ENCODE measurements at regions not wholly inside any gene's neighbourhood (a gene's known extent, or its start where the extent isn't known, plus 50 kb on each side); places are given as distances from the start of the nearest gene placed in this dataset.
"Not testable (repeated sequence)": the region's sequence is repeated elsewhere in the genome, so short reads cannot be mapped to it uniquely, and the experiment has no call there.

DNA sequence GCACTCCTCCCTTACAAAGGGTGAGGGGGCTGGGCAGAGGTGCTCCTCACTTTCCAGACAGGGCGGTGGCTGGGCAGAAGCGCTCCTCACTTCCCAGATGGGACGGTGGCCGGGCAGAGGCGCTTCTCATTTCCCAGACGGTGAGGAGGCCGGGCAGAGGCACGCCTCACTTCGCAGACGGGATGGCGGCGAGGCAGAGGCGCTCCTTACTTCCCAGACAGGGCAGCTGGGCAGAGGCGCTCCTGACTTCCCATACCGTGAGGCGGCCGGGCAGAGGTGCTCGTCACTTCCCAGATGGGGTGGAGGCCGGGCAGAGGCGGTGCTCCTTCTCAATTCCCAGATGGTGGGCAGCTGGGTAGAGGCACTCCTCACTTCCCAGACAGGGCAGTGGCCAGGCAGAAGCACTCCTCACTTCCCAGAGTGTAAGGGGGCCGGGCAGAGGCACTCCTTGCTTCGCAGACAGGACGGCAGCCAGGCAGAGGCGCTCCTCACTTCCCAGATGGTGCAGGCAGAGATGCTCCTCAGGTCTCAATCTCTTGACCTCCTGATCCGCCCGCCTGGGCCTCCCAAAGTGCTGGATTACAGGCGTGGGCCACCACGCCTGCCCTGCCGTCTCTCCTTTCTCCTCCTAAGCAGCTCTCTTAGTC, 1623.9 kb upstream of the GOT2 start:
- H3K9me3 ChIP-seq (ENCODE audit: control insufficient read depth in 1 of 2, low read length in 2 of 2); CTCF ChIA-PET (ENCODE audit: partially characterized antibody): not testable (repeated sequence)

DNA sequence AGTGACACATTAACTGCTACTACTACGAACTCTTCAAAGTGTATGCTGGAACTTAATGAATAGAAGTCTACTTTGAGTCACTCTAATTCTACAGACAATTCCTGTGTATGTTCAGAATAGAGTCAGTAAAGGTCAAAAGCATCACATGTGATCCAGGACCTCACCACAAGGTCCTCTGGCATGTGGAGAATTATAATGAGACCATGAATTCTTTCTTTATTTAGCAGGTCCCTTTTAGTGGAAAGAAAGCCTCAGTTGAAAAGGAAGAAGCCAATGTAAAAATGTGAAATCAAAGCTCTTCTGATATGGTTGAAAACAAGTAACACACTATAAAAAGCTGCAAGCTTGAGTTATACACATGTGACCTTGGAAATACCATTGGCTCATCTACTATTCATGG, 1612.1 kb upstream of the GOT2 start:
- peaks cover 8 to 45% (median 22%) of the 10 kb centered on the region in 8 donors for H3K9me3 Mint-ChIP-seq
- CTCF ChIA-PET (ENCODE audit: partially characterized antibody) = no interaction called here

More for the DNA sequence above, 1623.9 kb upstream of the GOT2 start:
- intact Hi-C loops (cut with micrococcal nuclease); H3K36me3 Mint-ChIP-seq; H3K4me1 Mint-ChIP-seq; H3K4me1 ChIP-seq (ENCODE audit: insufficient read depth, low read length); H3K27me3 Mint-ChIP-seq; H3K4me3 Mint-ChIP-seq; H3K27ac ChIP-seq (ENCODE audit: low read depth, low read length); H3K4me3 ChIP-seq (ENCODE audit: low read length in 2 of 2); H3K27me3 ChIP-seq (ENCODE audit: insufficient read depth, low read length); H3K36me3 ChIP-seq (ENCODE audit: insufficient read depth, low read length); POLR2A ChIA-PET (ENCODE audit: partially characterized antibody); DNase-seq; H3K27ac Mint-ChIP-seq: not testable (repeated sequence)
- peaks cover 0 to 24% (median 13%) of the 10 kb centered on the region in 8 donors for H3K9me3 Mint-ChIP-seq

DNA sequence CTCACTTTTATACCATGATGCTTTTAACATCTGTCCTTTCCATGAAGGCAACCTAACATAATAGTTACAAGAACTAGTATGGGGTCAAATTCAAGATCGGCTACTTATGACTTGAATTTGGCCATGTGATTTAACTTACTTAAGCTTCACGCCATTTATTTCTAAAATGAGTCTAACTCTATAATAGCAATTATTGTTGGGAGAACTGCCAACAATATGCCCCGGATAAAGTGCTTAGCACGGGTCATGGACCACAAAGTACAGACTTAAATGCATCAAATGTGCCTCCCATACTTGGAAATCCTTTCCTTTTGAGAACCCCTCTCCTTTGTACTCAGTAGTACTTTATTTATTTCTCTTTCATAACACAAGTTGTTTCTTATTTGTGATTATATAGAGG, 1603.6 kb upstream of the GOT2 start:
- DNase-seq = no peak
- Histone ChIP-seq H3K4me3 (ENCODE audit: low read length in 2 of 2) (no peak overlapping the region), H3K36me3 (ENCODE audit: insufficient read depth, low read length) (no peaks in the 10 kb centered on the region), H3K4me1 (ENCODE audit: insufficient read depth, low read length) (no peaks in the 10 kb centered on the region), H3K27me3 (ENCODE audit: insufficient read depth, low read length) (no peaks in the 10 kb centered on the region), H3K27ac (ENCODE audit: low read depth, low read length) (no peak overlapping the region), H3K9me3 (ENCODE audit: control insufficient read depth in 1 of 2, low read length in 2 of 2) (no peaks in the 10 kb centered on the region)
- Mint-ChIP-seq H3K9me3 (peaks cover 3 to 28% (median 18%) of the 10 kb centered on the region in 8 donors), H3K27me3 (no peaks in the 10 kb centered on the region), H3K4me3 (no peak overlapping the region), H3K27ac (no peak overlapping the region), H3K36me3 (peaks cover 0 to 2% of the 10 kb centered on the region in 2 donors), H3K4me1 (no peaks in the 10 kb centered on the region)
- intact Hi-C loops (cut with micrococcal nuclease) = no loop called here
- POLR2A ChIA-PET (ENCODE audit: partially characterized antibody) = no interaction called here
- CTCF ChIA-PET (ENCODE audit: partially characterized antibody) = no interaction called here

More for the DNA sequence above, 1612.1 kb upstream of the GOT2 start:
- no peak for DNase-seq
- H3K27me3 Mint-ChIP-seq = no peaks in the 10 kb centered on the region
- no peak overlapping the region for H3K27ac Mint-ChIP-seq
- H3K36me3 ChIP-seq (ENCODE audit: insufficient read depth, low read length) = no peaks in the 10 kb centered on the region
- no peaks in the 10 kb centered on the region for H3K9me3 ChIP-seq (ENCODE audit: control insufficient read depth in 1 of 2, low read length in 2 of 2)
- POLR2A ChIA-PET (ENCODE audit: partially characterized antibody) = no interaction called here
- no peak overlapping the region for H3K4me3 ChIP-seq (ENCODE audit: low read length in 2 of 2)
- no peak overlapping the region for H3K27ac ChIP-seq (ENCODE audit: low read depth, low read length)
- intact Hi-C loops (cut with micrococcal nuclease) = no loop called here
- H3K4me1 Mint-ChIP-seq = no peaks in the 10 kb centered on the region
- H3K27me3 ChIP-seq (ENCODE audit: insufficient read depth, low read length) = no peaks in the 10 kb centered on the region
- no peaks in the 10 kb centered on the region for H3K36me3 Mint-ChIP-seq
- no peaks in the 10 kb centered on the region for H3K4me1 ChIP-seq (ENCODE audit: insufficient read depth, low read length)
- no peak overlapping the region for H3K4me3 Mint-ChIP-seq

DNA sequence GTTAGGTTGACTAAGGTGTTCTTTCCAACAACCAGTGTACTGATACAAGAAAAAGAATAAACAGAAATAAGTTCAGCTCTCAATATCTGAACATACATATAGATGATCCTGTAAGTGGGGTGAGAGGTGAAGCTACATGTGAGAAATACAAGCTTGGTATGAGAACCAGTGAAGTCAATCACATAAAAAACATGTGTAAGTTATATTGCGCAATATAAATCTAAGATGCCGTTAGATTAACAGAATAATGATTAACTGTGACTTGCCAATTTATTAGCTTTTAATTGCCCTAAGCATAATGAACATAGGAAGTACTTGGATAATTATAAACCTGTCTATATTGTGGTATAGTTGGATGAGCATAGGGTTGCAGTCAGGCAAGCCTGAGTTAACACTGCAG, 1597.1 kb upstream of the GOT2 start:
- Mint-ChIP-seq H3K4me1 (no peaks in the 10 kb centered on the region), H3K4me3 (no peak overlapping the region), H3K27me3 (no peaks in the 10 kb centered on the region), H3K36me3 (peaks cover 0 to 2% of the 10 kb centered on the region in 2 donors), H3K9me3 (peaks cover 2 to 49% (median 15%) of the 10 kb centered on the region in 8 donors), H3K27ac (no peak overlapping the region)
- peaks cover 0 to 4% of the 10 kb centered on the region in 2 donors for H3K9me3 ChIP-seq (ENCODE audit: control insufficient read depth in 1 of 2, low read length in 2 of 2)
- H3K4me1 ChIP-seq (ENCODE audit: insufficient read depth, low read length) = no peaks in the 10 kb centered on the region
- DNase-seq = no peak
- intact Hi-C loops (cut with micrococcal nuclease) = no loop called here
- no peak overlapping the region for H3K27ac ChIP-seq (ENCODE audit: low read depth, low read length)
- ChIA-PET CTCF (ENCODE audit: partially characterized antibody) (no interaction called here), POLR2A (ENCODE audit: partially characterized antibody) (no interaction called here)
- H3K4me3 ChIP-seq (ENCODE audit: low read length in 2 of 2) = no peak overlapping the region
- no peaks in the 10 kb centered on the region for H3K27me3 ChIP-seq (ENCODE audit: insufficient read depth, low read length)
- H3K36me3 ChIP-seq (ENCODE audit: insufficient read depth, low read length) = no peaks in the 10 kb centered on the region

DNA sequence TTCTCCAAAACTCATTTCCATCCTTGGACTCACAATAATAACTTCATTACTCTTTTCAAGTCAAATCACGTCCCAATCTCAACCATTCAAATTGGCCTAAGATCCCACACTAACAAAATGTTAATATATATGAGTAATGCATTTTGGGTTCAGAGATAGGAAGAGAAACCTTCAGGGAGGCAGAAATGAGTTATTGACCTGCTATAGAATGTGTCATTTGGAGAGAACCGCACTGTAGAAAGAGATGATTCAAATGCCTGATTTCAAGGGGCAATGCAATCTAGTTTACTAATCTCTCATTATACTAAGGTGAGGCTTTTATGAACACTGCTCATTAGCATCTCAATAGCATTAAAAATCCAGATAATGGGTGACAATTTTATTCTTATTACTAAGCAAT, 1595.0 kb upstream of the GOT2 start:
- no peaks in the 10 kb centered on the region for H3K4me1 ChIP-seq (ENCODE audit: insufficient read depth, low read length)
- ChIA-PET POLR2A (ENCODE audit: partially characterized antibody) (no interaction called here), CTCF (ENCODE audit: partially characterized antibody) (no interaction called here)
- H3K9me3 Mint-ChIP-seq = peaks cover 2 to 47% (median 17%) of the 10 kb centered on the region in 8 donors
- H3K36me3 ChIP-seq (ENCODE audit: insufficient read depth, low read length) = no peaks in the 10 kb centered on the region
- no peak overlapping the region for H3K4me3 ChIP-seq (ENCODE audit: low read length in 2 of 2)
- H3K9me3 ChIP-seq (ENCODE audit: control insufficient read depth in 1 of 2, low read length in 2 of 2) = peaks cover 0 to 4% of the 10 kb centered on the region in 2 donors
- no peak overlapping the region for H3K27ac Mint-ChIP-seq
- H3K36me3 Mint-ChIP-seq = no peaks in the 10 kb centered on the region
- no peaks in the 10 kb centered on the region for H3K4me1 Mint-ChIP-seq
- no peaks in the 10 kb centered on the region for H3K27me3 Mint-ChIP-seq
- no peak for DNase-seq
- no peaks in the 10 kb centered on the region for H3K27me3 ChIP-seq (ENCODE audit: insufficient read depth, low read length)
- intact Hi-C loops (cut with micrococcal nuclease) = no loop called here
- no peak overlapping the region for H3K27ac ChIP-seq (ENCODE audit: low read depth, low read length)
- no peak overlapping the region for H3K4me3 Mint-ChIP-seq

DNA sequence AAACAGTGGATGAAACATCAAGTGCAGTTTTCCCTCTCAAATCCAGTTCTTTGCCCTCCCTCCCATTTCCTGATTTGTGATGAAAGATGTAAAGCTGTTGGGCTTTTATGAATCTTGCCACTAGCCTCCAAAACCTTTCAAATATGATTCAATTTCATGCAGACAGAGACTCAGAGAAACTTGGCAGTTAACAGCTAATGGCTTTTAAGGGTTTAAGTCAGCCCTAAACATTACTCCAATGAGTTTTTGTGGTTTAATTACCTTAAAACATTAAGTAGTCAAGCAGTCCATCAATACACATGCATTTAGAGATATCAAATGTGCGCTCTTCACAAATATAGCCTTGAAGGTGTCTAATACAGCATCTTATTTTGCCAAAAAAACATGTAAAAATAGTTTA, 1594.0 kb upstream of the GOT2 start:
- Mint-ChIP-seq H3K4me3 (no peak overlapping the region), H3K27me3 (no peaks in the 10 kb centered on the region), H3K27ac (no peak overlapping the region), H3K4me1 (no peaks in the 10 kb centered on the region), H3K9me3 (peaks cover 2 to 49% (median 19%) of the 10 kb centered on the region in 8 donors), H3K36me3 (no peaks in the 10 kb centered on the region)
- DNase-seq = no peak
- Histone ChIP-seq H3K27me3 (ENCODE audit: insufficient read depth, low read length) (no peaks in the 10 kb centered on the region), H3K4me3 (ENCODE audit: low read length in 2 of 2) (no peak overlapping the region), H3K4me1 (ENCODE audit: insufficient read depth, low read length) (no peaks in the 10 kb centered on the region), H3K36me3 (ENCODE audit: insufficient read depth, low read length) (no peaks in the 10 kb centered on the region), H3K27ac (ENCODE audit: low read depth, low read length) (no peak overlapping the region), H3K9me3 (ENCODE audit: control insufficient read depth in 1 of 2, low read length in 2 of 2) (peaks cover 0 to 4% of the 10 kb centered on the region in 2 donors)
- POLR2A ChIA-PET (ENCODE audit: partially characterized antibody) = no interaction called here
- intact Hi-C loops (cut with micrococcal nuclease) = no loop called here
- CTCF ChIA-PET (ENCODE audit: partially characterized antibody) = no interaction called here

DNA sequence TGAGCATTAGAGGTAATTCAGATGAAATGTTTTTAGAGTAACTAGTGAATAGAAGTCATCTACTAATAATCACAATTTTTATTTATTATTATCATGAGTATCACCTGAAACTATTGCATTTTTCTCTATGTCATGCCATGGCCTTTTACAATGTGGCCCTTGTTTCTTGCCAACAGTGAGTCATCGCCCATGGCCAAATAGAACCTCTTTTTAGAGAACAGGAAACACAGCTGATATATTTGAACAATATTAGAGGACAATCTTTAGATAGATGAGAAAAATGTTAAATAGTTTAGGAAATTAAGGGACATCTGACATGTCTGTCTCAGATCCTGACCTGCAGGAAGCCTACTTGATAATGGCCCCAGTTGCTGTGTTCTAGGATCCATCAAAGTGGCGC, 1584.4 kb upstream of the GOT2 start:
- H3K4me3 Mint-ChIP-seq = no peak overlapping the region
- DNase-seq = no peak

More for the DNA sequence above, 1584.4 kb upstream of the GOT2 start:
- Histone ChIP-seq H3K4me3 (ENCODE audit: low read length in 2 of 2) (no peak overlapping the region), H3K9me3 (ENCODE audit: control insufficient read depth in 1 of 2, low read length in 2 of 2) (no peaks in the 10 kb centered on the region), H3K27ac (ENCODE audit: low read depth, low read length) (no peak overlapping the region), H3K36me3 (ENCODE audit: insufficient read depth, low read length) (no peaks in the 10 kb centered on the region), H3K27me3 (ENCODE audit: insufficient read depth, low read length) (no peaks in the 10 kb centered on the region), H3K4me1 (ENCODE audit: insufficient read depth, low read length) (no peaks in the 10 kb centered on the region)
- Mint-ChIP-seq H3K27ac (no peak overlapping the region), H3K9me3 (peaks cover 0 to 29% (median 21%) of the 10 kb centered on the region in 8 donors), H3K4me1 (no peaks in the 10 kb centered on the region), H3K27me3 (no peaks in the 10 kb centered on the region), H3K36me3 (peaks cover 0 to 3% of the 10 kb centered on the region in 2 donors)
- ChIA-PET CTCF (ENCODE audit: partially characterized antibody) (no interaction called here), POLR2A (ENCODE audit: partially characterized antibody) (no interaction called here)
- intact Hi-C loops (cut with micrococcal nuclease) = no loop called here

Measured in CD4-positive, alpha-beta memory T cell (primary cell).